Suppressor macrophage (primary cell): ENCODE measurements at regions not wholly inside any gene's neighbourhood (a gene's known extent, or its start where the extent isn't known, plus 50 kb on each side); places are given as distances from the start of the nearest gene placed in this dataset.

ENCODE experiments used
- DNase-seq, 4 experiments: peaks; one replicate each; pipeline ENCODE4 v3.0.0-alpha.2; 2020 to 2022

DNA sequence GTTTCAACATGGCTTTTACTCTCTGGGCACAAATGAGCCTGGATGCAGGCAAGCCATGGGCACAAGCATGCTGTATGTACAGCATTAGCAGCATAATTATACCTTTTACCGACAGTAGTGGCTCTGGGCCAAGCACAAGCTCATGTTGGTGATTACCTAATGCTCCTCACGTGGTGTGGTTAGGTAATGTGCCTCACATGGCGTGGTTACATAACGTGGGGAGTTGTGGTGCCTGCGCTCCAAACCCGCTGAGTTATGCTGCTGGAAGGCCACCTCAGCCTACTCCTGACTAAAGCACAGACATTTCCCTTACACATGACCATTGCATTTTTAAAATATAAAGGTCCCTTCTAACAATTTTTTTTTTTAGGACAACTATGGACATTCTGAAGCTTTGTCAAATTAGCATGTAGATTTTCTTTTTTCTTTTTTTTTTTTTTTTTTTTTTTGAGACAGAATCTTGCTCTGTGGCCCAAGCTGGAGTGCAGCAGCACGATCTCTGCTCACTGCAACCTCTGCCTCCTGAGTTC lies 794.0 kb downstream of the EFNA5 start:
- peak in 3 of 4 experiments; percentile 22 to 63 (median 41) for DNase-seq

GRCh38 chr5:106876298-106876622 lies 794.5 kb downstream of the EFNA5 start:
- DNase-seq = no peak

GRCh38 chr5:106875591-106876297 lies 795.0 kb downstream of the EFNA5 start:
- peak; percentile 27 to 72 (median 52) for DNase-seq

DNA sequence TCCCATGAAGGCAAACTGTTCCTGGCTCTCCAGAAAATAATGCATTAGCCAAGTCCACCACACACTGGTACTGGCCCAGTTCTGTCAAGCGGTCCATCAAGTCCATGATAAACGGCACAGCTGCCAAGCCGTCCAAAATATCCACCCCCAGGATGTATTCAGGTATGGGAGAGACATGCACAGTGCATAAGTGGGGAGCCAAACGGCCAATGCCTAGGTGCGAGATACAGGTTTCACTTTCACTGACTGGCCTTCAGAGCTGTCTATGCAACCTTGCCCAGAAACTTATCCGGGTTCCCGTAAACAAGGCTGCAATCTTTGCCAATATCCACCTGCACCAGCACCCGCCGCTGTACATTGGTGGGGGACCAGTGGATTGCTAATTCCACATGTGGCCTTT lies 795.8 kb downstream of the EFNA5 start:
- no peak for DNase-seq

GRCh38 chr5:106874531-106874930 lies 796.2 kb downstream of the EFNA5 start:
- no peak for DNase-seq

GRCh38 chr5:106873568-106873967 lies 797.2 kb downstream of the EFNA5 start:
- no peak for DNase-seq

GRCh38 chr5:106865279-106865678 lies 805.5 kb downstream of the EFNA5 start:
- no peak for DNase-seq

DNA sequence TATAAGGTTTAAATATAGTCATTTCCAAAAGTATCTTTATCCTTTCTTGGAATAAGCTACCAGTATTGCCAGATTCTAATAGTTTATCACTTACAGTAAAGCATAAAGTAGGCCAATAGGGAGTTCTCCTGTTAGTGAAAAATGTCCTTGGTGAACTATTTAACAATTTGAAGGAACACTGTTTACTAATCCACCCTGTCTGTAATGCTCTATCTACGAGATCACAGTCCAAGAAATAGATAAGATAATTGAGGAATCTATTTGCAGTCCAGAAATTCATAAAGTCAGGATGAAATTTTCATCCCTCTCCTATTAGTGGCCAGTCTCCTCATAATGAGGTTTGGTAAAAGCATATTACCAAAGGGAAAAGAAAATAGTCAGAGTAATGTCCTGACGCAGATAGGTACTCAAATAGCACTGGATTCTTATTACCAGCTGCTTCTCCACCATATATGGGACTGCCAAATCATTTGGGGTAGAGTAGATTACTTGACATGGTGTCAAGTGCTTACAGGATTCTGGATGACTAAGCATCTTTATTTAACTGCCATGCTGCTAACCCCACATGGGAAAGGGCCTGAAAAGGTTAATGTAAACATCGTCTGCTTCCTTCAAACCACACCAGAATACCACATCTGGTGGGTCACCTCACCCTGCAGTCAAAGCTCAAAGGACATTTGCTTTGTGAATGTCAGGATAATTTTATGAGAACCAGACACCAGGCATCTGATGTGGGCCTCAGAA lies 808.1 kb downstream of the EFNA5 start:
- no peak for DNase-seq

- peak in 1 of 4 experiments; percentile 7 for DNase-seq
Observed at GRCh38 chr5:106860398-106861044, 810.2 kb downstream of the EFNA5 start.

DNA sequence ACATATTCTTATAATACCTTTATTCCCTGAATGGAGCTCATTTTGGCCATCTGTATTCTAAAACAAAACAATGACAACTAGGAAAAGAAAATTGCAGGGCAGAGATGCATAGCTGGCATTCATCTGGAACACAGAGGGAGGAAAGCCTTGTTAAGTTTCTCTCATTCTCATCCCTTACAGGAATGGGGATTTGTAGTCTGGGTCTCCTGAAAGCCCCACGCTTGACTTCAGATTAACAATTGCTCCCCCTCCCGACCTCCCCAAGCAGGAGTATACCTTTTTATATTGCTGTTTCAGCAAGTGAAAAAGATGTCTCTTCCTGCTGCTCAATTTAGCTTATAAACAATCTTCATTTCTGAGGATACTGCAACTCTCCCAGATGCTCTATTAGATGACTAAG lies 812.1 kb downstream of the EFNA5 start:
- no peak for DNase-seq

DNA sequence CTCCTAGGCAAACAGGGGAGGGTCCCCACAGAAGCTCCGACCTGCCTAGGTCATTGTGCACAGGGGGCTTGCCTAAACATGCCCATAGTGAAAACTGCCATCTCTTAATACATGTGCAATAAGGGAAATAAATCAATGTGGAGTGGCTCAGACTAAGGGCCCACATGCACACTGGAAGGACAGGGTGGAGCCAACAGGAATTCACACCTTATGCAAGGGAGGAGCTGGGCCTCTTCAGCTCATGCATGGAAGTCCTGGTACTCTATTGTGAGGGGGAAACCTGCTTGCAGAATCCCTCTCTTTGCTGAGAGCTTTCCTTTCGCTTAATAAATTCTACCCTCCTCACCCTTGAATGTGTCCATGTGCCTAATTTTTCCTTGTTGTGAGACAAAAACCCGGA lies 815.8 kb downstream of the EFNA5 start:
- no peak for DNase-seq

GRCh38 chr5:106854105-106854687 lies 816.5 kb downstream of the EFNA5 start:
- DNase-seq = no peak

DNA sequence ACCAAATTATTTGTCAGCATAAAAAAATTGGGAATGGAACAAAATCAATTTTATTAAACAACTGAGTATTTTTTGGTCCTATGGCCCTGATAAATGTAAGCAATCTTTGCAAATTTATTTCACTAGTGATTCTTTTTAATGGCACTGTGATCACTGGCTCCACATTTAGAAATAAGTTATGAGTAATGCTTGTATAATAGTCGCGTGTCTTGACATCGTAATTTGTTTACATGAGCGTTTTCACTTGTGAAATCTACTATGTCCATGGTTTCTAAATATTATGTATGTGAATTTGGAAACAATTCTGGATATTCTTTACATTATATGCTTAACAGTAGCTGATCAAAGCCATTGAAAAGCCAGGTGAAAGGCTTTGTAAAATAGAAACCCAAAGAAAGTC lies 817.5 kb downstream of the EFNA5 start:
- DNase-seq = no peak

DNA sequence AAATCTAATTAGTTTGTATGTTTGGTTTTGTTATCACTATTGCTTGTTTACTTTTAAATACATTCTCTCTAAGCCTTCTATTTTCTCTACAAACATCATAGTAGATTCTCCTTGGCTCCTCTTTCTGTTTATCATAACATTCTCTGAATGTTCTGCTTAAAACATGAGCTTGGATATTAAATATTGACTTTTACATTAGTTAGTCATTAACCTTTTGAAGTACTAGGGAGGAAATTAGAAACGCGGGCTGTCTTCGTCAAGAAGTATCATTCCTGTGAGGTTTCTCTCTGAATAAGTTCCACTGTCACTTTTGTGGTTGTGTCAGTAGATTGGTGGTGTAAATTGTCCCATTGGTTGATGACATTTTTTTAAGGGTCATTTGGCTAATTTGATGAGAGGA lies 821.5 kb downstream of the EFNA5 start:
- DNase-seq = no peak

DNA sequence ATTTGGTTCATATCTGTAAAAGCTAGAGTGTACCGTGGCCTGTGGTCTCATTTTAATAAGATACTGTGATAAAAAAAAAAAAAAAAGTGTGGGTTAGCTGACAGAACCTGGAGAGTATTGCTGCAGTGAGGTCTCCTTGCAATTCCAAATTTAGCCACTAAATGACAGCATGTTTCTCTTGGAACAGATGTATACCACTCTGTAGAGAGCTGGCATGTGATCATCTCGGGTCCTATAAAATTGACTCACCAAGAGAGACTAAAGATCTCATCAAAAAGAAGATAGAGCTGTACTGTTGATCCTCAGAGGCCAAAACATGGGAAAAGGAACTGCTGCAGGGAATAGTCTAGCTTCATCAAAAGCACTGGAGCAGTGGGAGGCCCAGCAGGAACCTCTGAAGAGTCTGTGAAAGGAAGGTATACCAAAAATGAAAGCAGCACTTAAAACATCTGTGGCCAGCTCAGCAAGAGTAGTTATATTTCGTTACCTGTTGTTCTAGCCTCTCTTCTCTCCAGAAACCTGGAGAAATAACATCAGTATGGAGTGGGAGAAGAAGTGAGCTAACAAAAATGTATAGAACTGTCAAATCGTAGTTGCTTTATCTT lies 826.8 kb downstream of the EFNA5 start:
- peak in 1 of 4 experiments; percentile 3 for DNase-seq

- no peak for DNase-seq
Observed at GRCh38 chr5:106833517-106833916, 837.2 kb downstream of the EFNA5 start.

DNA sequence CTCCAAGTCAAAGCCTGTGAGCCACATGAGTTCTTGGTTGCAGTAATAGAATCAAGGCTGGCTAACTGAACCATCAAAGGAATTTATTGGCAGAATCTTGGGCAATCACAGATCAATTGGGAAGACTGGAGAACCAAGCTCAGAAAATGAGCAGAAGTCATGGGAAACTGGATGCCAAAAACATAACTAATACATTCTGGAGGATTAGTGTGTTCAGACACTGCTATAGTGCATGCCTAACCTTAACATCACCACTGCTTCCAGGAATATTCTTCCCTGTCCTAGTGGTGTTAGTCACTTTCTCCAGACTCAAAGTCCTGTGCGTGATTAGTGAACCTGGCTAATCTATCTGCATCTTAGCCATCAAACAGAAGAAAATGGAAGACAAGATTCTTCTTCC lies 843.7 kb downstream of the EFNA5 start:
- no peak for DNase-seq

GRCh38 chr5:106825374-106825773 lies 845.4 kb downstream of the EFNA5 start:
- peak in 1 of 4 experiments; percentile 3 for DNase-seq

DNA sequence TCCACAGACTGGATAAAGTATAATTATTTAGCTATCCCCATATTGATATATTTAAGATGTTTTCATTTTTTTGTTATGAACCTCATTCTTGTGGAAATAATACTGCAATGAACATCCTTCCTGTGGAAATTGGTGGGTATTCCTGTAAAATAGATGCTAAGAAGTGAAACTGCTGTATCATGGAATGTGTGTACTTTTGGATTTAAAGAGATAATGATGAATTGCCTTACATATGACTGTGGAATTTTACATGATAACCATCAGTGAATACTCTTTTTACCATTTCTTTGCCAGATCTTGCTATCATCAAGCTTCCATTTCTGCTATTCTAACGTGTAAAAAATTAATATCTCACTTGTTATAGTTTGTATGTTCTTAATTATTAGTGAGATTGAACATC lies 847.9 kb downstream of the EFNA5 start:
- no peak for DNase-seq

GRCh38 chr5:106818552-106818951 lies 852.2 kb downstream of the EFNA5 start:
- DNase-seq = peak in 1 of 4 experiments; percentile 1

GRCh38 chr5:106814961-106815360 lies 855.8 kb downstream of the EFNA5 start:
- no peak for DNase-seq

- no peak for DNase-seq
Observed at GRCh38 chr5:106801554-106801953, 869.2 kb downstream of the EFNA5 start.

- DNase-seq = no peak
Observed at GRCh38 chr5:106797996-106798395, 872.7 kb downstream of the EFNA5 start.
